GM21528 (cell line): ENCODE measurements at regions not wholly inside any gene's neighbourhood (a gene's known extent, or its start where the extent isn't known, plus 50 kb on each side); places are given as distances from the start of the nearest gene placed in this dataset.

Experiments
- ATAC-seq: cut with Tn5 transposase; IDR thresholded peaks from one replicate; pipeline ENCODE4 v1.9.1; 2021; ENCODE audit warnings: mild to moderate bottlenecking, moderate library complexity; ENCODE audit not compliant: unreplicated experiment, low FRiP score

GRCh38 chr12:91317306-91317705 is 134.7 kb upstream of the DCN start:
- ATAC-seq: no peak

DNA sequence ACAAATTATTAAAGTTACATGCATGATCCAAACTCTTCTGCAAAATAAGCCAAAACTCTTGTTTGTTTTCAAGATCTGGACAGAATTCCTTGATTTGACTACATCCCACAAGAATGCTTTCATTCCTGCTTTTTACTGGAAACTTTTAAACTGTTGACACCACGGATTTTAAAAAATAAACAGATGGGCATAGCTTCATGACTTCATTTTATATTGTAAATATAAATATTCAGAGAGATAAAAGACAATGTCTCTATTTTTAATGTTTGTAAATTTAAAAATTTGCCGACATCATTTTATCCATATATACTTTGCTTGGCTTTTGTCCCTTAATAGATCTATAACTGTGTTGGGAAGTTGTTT is 134.3 kb upstream of the DCN start:
- no peak for ATAC-seq

- ATAC-seq: no peak
Measured at GRCh38 chr12:91316161-91316906, 133.7 kb upstream of the DCN start.

- ATAC-seq: no peak
Measured at GRCh38 chr12:91311081-91311480, 128.5 kb upstream of the DCN start.

DNA sequence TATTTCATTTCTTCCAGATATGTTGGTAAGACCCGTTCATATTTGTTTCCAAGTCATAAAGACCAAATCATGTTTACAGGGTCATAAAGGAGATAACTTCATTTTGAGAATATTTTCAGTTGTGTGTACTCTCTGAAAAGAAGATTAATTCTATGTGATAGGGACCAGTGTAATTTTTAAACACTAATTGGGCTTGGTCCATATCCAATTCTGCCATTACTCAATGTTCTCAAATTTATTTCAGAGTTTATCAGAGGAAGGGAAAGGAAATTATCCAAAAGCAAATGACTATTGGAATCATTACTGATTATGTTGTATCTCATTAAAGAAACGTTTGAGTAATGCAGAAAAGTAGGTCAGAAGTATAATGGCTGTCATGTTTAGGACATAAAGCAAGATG is 126.8 kb upstream of the DCN start:
- ATAC-seq: no peak

GRCh38 chr12:91307957-91308670 is 125.5 kb upstream of the DCN start:
- no peak for ATAC-seq

DNA sequence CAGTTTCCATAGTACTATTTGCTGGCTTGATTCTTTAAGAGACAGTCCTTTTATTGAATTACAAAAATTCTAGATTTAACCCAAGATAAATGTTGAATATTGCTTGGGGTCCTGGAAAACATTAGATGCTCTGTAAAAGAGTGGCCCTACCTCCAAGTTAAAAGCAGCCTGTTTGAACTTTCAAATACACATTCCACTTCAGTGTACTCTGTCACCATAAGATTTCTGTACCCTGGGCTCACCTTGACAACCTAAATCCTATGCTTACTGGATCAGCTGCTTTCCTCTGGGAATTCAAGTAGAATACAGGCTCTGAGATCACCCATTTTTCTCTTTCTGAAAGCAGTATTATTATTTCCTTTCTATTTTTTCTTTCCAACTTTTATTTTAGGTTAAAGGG is 107.7 kb upstream of the DCN start:
- ATAC-seq: no peak

DNA sequence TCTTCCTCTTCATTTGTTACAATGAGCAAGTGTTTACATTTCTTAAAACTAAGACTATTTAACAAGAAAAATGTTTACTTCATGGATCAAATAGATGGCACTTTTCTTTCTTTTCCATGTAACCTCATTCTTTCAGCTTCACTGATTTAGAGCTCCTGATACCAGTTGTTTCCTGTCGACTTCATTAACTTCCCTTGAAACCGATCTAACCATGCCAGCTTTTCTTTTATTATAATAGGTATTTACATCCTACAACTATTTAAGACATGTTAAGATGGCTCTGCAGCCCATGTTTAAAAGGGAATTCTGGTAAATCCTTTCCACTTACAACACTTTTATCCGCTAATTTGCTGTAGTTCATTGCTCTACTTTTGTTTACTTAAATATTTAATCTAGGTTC is 107.3 kb upstream of the DCN start:
- no peak for ATAC-seq

GRCh38 chr12:91289072-91289471 is 106.5 kb upstream of the DCN start:
- ATAC-seq: no peak

DNA sequence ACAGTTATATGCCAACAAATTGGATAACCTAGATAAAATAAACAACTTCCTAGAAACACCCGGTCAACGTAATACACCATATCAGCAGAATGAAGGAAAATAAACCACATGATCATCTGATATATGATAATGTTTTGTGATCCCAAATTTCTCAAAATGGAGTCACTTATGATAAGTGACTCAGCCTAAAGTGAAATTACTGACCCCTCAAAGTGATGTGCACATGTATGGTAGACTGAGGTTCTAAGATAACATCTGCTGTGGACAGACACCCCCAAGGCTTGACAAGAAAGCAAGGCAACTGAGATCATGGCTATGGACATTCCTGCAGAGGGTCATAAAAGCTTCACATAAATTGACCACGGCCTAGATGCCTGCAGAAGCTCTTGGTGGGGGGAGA is 105.1 kb upstream of the DCN start:
- no peak for ATAC-seq

GRCh38 chr12:91278126-91278525 is 95.5 kb upstream of the DCN start:
- no peak for ATAC-seq

DNA sequence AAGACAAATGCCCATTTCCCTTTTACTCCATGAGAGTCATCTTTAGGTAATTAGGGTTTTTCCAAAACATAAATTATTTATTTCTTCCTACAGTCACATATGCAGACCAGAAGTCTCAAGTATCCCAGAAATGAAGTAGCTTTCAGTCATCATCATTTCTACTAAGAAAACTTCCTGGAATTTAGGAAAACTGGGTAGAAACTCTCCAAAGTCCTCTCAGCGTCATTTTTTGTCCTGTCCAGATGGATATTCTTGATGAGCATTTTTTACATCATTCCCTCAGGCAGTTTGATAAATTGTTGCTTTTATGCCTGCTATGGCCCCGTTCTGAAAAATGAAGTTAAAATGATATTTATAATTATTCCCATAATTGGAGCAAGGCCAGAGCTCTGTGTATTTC is 93.9 kb upstream of the DCN start:
- ATAC-seq: no peak

DNA sequence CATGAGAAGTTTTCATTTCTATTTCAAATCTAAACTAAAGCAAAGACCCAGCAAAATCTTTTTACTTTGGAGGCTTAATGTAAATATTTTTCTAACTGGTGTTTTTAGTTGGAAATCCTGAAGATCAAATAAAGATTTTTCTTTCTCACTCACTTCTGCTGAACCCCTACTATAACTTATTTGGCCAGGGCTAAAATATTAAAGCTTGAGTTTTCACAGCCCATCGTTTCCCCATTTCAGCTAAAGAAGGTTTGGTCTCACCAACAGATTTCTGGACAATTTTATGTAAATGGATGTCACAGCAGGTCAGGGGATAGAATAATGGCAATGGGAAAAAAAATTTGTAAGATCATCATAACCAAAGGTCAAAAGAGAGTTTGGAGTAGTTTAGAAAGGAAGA is 92.7 kb upstream of the DCN start:
- ATAC-seq: no peak

DNA sequence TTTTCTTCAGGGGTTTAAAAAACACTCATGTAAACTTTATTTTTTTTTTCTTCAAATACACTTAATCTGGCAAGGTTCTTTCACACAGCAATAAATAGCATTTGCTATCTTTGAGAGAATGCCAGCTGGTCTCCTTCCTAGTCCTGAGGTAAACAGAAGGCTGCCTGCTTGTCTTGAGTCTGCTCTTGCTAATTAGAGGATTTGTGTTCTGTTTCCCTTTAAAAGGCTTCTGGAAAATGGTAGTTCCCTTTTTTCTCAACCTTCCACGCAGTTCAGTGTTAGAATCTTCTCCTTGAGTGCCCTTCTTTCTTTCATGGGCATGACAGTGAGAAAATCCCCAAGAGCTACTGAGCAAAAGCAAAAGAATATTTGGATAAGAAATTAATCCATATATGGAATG is 92.3 kb upstream of the DCN start:
- ATAC-seq: no peak

- ATAC-seq: no peak
Measured at GRCh38 chr12:91273560-91273959, 90.9 kb upstream of the DCN start.

DNA sequence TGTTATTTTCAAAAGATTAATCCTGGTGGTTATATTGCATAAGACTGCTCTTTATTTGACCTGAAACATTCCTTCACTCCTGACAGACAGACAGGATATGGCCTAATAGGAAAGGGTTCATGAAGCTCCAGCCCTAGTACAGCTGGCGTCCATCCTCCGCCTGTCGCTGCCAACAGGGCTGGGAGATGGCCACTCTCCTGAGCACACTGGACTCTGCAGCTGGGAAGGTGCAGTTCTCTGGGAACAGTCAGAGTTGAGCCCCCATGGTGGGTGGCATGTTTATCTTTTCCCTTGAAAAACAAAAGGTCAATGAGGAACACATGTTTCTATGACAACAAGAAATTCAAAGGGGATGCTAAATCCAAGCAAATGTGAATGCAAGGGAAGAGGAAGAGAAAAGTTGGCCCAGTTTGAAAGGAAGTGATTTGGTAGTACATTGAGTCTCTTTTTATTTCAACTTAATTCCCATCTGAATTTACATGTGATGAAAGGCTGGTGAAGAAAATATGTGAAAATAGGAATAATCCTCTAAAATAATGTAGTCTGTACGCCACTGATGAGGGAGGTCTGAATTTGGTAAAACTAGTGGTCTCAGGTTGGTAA is 89.9 kb upstream of the DCN start:
- ATAC-seq: no peak

- no peak for ATAC-seq
Measured at GRCh38 chr12:91271185-91271584, 88.6 kb upstream of the DCN start.

DNA sequence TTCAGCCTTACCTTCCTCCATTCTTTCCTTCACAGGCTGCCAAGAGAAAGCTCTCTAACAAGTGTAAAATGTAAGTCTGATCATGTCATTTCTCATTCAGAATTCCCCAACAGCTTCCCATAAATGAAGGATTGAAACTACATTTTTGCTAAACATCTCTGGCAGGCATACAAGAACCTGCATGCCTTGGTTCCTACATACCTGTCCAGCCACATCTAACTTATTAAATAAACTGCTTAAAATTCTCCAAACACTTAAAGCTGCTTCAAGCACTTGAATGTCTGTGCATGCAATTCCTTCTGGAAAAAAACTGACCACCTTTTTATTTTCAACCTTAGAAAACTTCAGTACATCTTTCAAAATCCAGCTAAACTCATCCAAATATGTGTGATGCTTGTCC is 84.4 kb upstream of the DCN start:
- ATAC-seq: no peak

DNA sequence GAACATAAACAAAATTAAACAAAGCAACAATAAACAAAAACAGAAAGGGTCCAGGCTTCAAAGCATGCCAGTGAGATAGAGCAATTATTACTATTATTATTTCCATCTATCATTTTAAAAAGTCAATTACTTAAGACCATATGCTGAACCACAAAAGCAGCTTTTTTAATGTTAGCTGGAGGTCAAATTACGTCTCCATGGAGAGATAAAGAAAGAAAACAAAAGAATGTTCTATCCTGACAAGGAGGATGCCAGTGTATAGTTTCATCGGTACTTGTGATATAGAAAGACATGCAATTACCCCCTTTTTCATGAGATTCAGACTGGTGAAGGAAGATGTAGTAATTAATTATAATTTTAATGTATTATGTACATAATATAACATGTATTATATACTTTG is 81.6 kb upstream of the DCN start:
- ATAC-seq: no peak

- no peak for ATAC-seq
Measured at GRCh38 chr12:91261820-91262676, 79.4 kb upstream of the DCN start.

- ATAC-seq: no peak
Measured at GRCh38 chr12:91256411-91256810, 73.8 kb upstream of the DCN start.
